Brain pericyte (primary cell): ENCODE measurements at regions not wholly inside any gene's neighbourhood (a gene's known extent, or its start where the extent isn't known, plus 50 kb on each side); places are given as distances from the start of the nearest gene placed in this dataset.
"Not testable (repeated sequence)": the region's sequence is repeated elsewhere in the genome, so short reads cannot be mapped to it uniquely, and the experiment has no call there.

Experiments
- DNase-seq: peaks from one replicate; pipeline ENCODE4 v3.0.0-alpha.2; 2012; ENCODE audit warnings: low read depth, low spot score

DNA sequence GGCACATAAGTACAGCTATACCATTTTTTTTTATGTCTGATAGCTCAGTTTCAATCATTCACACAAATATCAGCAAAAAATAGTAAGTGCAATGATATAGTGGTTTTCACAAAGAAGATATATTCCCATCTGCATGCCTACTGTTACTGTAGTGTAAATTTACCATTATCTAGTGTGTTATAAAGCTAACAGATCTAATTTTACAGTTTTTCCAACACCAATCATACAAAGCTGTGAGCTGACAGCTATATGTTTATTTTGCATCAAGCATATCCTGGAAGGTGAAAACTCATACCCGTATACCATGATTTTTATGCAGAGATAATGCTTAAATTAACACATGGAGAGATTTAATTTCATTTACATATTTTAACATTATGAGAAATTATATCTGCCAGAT, 89.9 kb upstream of the HAPLN1 start:
- DNase-seq = no peak

DNA sequence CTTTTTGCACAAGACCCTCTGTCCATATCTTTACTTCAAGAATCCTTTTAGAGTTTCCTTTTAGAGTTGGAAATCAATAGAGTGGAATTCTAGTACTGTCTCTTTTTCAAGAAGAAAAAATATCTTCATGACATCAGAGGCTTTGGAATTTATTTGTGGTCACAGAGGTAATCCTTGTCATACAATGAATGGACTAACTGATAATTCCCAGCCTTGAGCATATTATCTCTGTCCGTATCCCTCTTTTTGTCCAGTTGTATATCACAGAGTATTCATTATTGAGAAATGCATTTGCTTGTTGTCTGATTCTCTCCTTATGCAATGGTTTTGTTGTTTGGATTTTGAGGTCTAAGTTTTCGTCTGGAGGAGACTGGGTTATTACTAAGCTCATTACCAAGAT, 82.0 kb upstream of the HAPLN1 start:
- no peak for DNase-seq

GRCh38 chr5:83800201-83800600, 79.5 kb upstream of the HAPLN1 start:
- DNase-seq = no peak

DNA sequence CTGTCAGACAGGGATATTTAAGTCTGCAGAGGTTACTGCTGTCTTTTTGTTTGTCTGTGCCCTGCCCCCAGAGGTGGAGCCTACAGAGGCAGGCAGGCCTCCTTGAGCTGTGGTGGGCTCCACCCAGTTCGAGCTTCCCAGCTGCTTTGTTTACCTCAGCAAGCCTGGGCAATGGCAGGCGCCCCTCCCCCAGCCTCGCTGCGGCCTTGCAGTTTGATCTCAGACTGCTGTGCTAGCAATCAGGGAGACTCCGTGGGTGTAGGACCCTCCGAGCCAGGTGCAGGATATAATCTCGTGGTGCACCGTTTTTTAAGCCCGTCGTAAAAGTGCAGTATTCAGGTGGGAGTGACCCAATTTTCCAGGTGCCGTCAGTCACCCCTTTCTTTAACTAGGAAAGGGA, 78.4 kb upstream of the HAPLN1 start:
- DNase-seq = not testable (repeated sequence)

DNA sequence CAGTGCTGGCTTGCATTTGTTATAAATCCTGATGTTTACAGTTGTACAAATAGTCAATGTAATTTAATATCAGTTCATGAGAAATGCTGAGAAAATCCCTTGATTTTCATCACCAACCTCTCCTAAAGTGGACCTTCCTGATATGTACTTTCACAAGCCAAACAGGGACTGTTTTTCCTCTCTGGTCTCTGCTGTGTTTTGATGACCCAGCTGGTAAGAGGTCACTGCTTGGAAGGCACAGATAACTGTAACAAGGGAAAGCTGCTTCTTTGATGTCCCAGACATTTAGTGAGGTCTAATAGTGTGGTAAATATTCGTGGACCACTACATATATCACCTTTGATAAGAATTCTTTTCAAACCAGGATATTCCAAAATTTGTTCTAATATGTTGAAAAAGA, 68.7 kb upstream of the HAPLN1 start:
- no peak for DNase-seq

DNA sequence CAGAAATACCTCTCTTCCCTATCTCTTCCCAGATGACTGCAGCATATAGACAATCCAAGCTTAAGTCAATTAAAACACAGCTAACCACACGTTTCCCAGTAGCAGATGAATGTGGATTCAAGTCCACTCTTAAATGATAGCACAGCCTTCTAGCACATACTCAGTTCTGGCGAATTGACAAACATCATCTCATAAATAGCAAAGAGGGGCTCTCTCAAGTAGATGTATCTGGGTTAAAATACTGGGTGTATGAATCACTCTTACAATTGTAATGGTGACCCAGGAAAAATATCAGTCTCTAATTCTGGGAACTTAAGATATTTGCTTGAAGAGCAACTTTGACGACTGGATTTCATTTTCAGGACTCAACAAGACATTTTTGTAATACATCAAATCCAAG, 67.0 kb upstream of the HAPLN1 start:
- no peak for DNase-seq

- DNase-seq = no peak
Measured at GRCh38 chr5:83785176-83785668, 64.6 kb upstream of the HAPLN1 start.

DNA sequence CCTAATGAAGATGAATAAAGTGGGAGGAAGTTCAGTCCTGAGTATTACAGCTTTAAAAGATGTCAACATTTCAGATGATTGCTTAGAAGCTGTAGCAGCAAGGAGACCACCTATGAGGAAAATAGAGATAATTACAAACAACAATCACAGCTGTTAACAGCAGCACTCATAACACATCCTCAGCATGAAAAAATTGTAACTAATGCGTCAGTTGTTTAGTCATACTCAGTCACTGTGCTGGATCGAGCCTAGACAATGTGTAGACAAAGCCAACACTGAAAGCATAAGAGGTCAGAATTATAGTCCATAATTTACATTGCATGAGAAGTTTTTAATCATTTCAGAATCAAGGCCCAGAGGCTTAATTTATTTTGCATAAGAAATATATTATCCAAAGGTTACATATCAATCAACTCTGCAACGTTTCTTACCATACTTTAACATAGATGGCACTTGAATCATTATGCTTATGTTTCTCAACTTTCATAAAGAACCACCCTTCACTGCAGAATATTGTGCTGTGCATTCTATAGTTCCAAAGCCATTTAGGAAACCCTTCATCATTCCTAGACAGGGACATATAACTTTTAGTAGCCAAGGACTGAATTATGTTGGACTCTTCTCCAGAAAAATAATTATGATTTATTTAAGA, 60.2 kb upstream of the HAPLN1 start:
- DNase-seq = no peak

DNA sequence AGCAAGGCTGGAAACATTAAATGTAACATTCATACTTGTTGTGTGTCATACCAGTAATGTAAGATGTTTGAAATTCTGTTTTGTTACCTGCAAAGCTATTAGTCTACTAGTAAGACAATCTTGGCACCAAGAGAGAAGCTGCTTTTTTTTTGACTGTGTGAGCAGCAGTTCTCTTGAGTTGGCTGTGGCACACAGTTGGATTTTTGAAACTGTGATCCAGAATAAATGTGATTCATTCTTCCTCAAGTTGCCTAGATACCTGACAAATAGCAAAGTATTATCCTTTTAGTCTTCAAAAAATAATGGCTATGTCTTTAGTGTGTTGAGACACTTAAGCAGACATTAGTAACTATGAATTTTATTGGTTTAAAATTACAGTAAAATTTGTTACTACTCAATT, 57.2 kb upstream of the HAPLN1 start:
- no peak for DNase-seq

DNA sequence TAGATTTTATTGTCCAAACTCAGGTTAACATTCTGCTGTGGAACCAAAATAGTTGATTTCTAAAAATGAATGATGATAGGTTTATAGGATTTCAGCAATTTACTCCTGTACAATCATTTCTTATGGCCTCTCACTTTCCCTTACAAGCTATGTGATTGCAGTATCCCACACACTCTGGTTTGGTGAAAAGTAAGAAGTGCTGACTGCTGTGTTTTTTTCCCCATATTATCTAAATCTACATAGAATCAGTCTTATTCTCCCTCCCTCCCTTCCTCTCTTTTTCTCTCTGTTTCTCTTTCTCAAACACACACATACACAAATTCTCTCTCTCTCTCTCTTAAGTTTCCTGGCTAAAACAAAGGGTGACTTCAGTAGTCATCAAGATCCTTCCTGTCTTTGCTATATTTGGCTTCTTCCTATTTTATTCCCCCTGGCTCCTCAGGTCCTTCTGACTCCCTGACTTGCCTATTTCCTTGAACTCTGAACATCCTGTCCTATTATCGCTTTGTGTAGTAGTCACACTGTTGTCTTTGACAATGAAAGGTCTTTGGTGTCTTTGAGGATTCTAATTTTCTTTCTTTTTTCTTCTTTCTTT, 55.9 kb upstream of the HAPLN1 start:
- no peak for DNase-seq
